HCT116 (cell line): ENCODE measurements at regions not wholly inside any gene's neighbourhood (a gene's known extent, or its start where the extent isn't known, plus 50 kb on each side); places are given as distances from the start of the nearest gene placed in this dataset.

Experiments used
- ATAC-seq: fragments of 200-7000 bp; cut with Tn5 transposase; 2 replicates; pipeline ENCODE4 v1.9.1; 2020; ENCODE audit warnings: mild to moderate bottlenecking, moderate library complexity
- BruUV-seq: library from RNA; stranded (reverse); fragments of 400-500 nt; replicated peaks from 2 replicates; lab custom pipeline; 2021; lab: Mats Ljungman, UMichigan
- CTCF ChIA-PET: fragments of 300-600 bp; sonication (Branson Sonifier 250); formaldehyde crosslinking; loops from one replicate; lab custom pipeline; 2021; ENCODE audit warnings: antibody characterized with exemption; lab: Charles Lee
- POLR2A ChIA-PET: fragments of 300-600, 350-600 bp; sonication (Branson Sonifier 250); formaldehyde crosslinking; loops from one replicate; lab custom pipeline; 2021; ENCODE audit warnings: antibody characterized with exemption; lab: Charles Lee
- RAD21 ChIA-PET, 2 experiments: fragments of 300-600 bp; sonication (Branson Sonifier 250); formaldehyde crosslinking; loops; one replicate each; lab custom pipeline; 2023; ENCODE audit warnings: low total read pairs in 2 of 2; ENCODE audit not compliant: uncharacterized antibody in 2 of 2, unreplicated experiment in 2 of 2, low non-redundant PET in 1 of 2; lab: Charles Lee
- DNase-seq: peaks from one replicate; pipeline ENCODE4 v3.0.0-alpha.2; 2010; ENCODE audit warnings: low read depth, low spot score
- H2AFZ ChIP-seq: fragments of 200-600 bp; shearing (Covaris generic), sonication (generic); 2 replicates; pipeline ENCODE4 v1.6.1; 2017; ENCODE audit warnings: low read depth, mixed run types, mixed read lengths, antibody characterized with exemption, low read length; ENCODE audit not compliant: poor library complexity, severe bottlenecking
- H3K27ac ChIP-seq: 2 replicates; pipeline ENCODE4 v1.5.1; 2012; ENCODE audit warnings: low read depth, low read length
- H3K27me3 ChIP-seq: fragments of 200-600 bp; sonication (generic); 2 replicates; pipeline ENCODE4 v1.6.1; 2016; ENCODE audit warnings: mixed run types, low read length, mixed read lengths; ENCODE audit not compliant: insufficient read depth
- H3K36me3 ChIP-seq, 2 experiments: fragments of 200-500 bp in 1 of 2; fragments of 200-600 bp in 1 of 2; sonication (Bioruptor generic) in 1 of 2; sonication (generic) in 1 of 2; 2 replicates each; pipeline versions ENCODE4 v1.5.1 to v1.6.1; 2014 to 2016; ENCODE audit warnings: low read length in 2 of 2, inconsistent platforms in 1 of 2, mixed read lengths in 1 of 2, mixed run types in 1 of 2; ENCODE audit not compliant: insufficient read depth in 2 of 2, control insufficient read depth in 1 of 2
- H3K4me1 ChIP-seq, 2 experiments: fragments of 200-600 bp in 1 of 2; sonication (generic) in 1 of 2; 2 replicates each; pipeline versions ENCODE4 v1.5.1 to v1.6.1; 2012 to 2017; ENCODE audit warnings: low read length in 2 of 2, inconsistent platforms in 1 of 2, mild to moderate bottlenecking in 1 of 2, mixed read lengths in 1 of 2, mixed run types in 1 of 2, moderate library complexity in 1 of 2; ENCODE audit not compliant: insufficient read depth in 2 of 2, control insufficient read depth in 1 of 2
- H3K4me2 ChIP-seq: fragments of 200-600 bp; sonication (generic); 2 replicates; pipeline ENCODE4 v1.6.1; 2017; ENCODE audit warnings: mixed run types, low read length, mixed read lengths
- H3K4me3 ChIP-seq, 2 experiments: fragments of 200-600 bp in 1 of 2; sonication (generic) in 1 of 2; replicated peaks in 1 of 2; 2 replicates each; pipeline ENCODE4 v1.5.1; 2011 to 2016; ENCODE audit warnings: low read length in 2 of 2, control low read depth in 1 of 2, low read depth in 1 of 2, mild to moderate bottlenecking in 1 of 2, mixed read lengths in 1 of 2, mixed run types in 1 of 2
- H3K79me2 ChIP-seq: fragments of 200-600 bp; sonication (generic); 2 replicates; pipeline ENCODE4 v1.6.1; 2017; ENCODE audit warnings: mild to moderate bottlenecking, mixed run types, low read length, moderate library complexity, mixed read lengths; ENCODE audit not compliant: insufficient read depth
- H3K9ac ChIP-seq: fragments of 200-600 bp; sonication (generic); 2 replicates; pipeline ENCODE4 v1.6.1; 2016; ENCODE audit warnings: low read length, mixed read lengths
- H3K9me2 ChIP-seq: fragments of 200-600 bp; sonication (generic), shearing (Covaris generic); 2 replicates; pipeline ENCODE4 v1.6.1; 2017; ENCODE audit warnings: mixed run types, mild to moderate bottlenecking, moderate library complexity; ENCODE audit not compliant: insufficient read depth
- H3K9me3 ChIP-seq, 2 experiments: fragments of 200-500 bp in 1 of 2; fragments of 200-600 bp in 1 of 2; sonication (Bioruptor generic) in 1 of 2; sonication (generic) in 1 of 2; 2 replicates each; pipeline ENCODE4 v1.6.1; 2014 to 2017; ENCODE audit warnings: low read length in 2 of 2, mixed read lengths in 2 of 2, inconsistent platforms in 1 of 2, low read depth in 1 of 2, mild to moderate bottlenecking in 1 of 2, mixed run types in 1 of 2, moderate library complexity in 1 of 2; ENCODE audit not compliant: control insufficient read depth in 1 of 2, insufficient read depth in 1 of 2
- H4K20me1 ChIP-seq: fragments of 200-600 bp; sonication (generic), shearing (Covaris generic); 2 replicates; pipeline ENCODE4 v1.6.1; 2017; ENCODE audit warnings: mixed run types, mild to moderate bottlenecking, moderate library complexity; ENCODE audit not compliant: insufficient read depth
- CBX3 ChIP-seq: IDR thresholded peaks from 2 replicates; pipeline ENCODE4 v1.6.1; 2012; ENCODE audit warnings: low read depth
- CEBPB ChIP-seq: IDR thresholded peaks from 2 replicates; pipeline ENCODE4 v1.6.1; 2012; ENCODE audit warnings: low read depth
- EZH2 ChIP-seq: fragments of 200-600 bp; sonication (generic); IDR thresholded peaks from 2 replicates; pipeline ENCODE4 v1.6.1; 2017; ENCODE audit warnings: antibody characterized with exemption, mixed run types
- EZH2phosphoT487 ChIP-seq: fragments of 200-600 bp; IDR thresholded peaks from 2 replicates; pipeline ENCODE4 v1.6.1; 2018; ENCODE audit warnings: antibody characterized with exemption, borderline replicate concordance
- RAD21 ChIP-seq: IDR thresholded peaks from 2 replicates; pipeline ENCODE4 v1.6.1; 2012; ENCODE audit warnings: low read depth, mild to moderate bottlenecking
- REST ChIP-seq: IDR thresholded peaks from 2 replicates; pipeline ENCODE4 v1.6.1; 2012; ENCODE audit warnings: low read depth
- SIN3A ChIP-seq: IDR thresholded peaks from 2 replicates; pipeline ENCODE4 v1.6.1; 2012; ENCODE audit warnings: low read depth
- SP1 ChIP-seq: IDR thresholded peaks from 2 replicates; pipeline ENCODE4 v1.6.1; 2012; ENCODE audit warnings: low read depth
- TCF7L2 ChIP-seq: IDR thresholded peaks from 2 replicates; pipeline ENCODE4 v1.7.0; 2011; ENCODE audit warnings: borderline replicate concordance, inconsistent platforms; ENCODE audit not compliant: insufficient read depth, insufficient read length; ENCODE audit errors: extremely low read depth
- intact Hi-C: fragments of 100-400 bp; cut with micrococcal nuclease; formaldehyde crosslinking; loops from 2 replicates; pipeline ENCODE4 v1.10.0; 2022

- DNase-seq (no peak), ATAC-seq (no peak)
- H4K20me1 ChIP-seq, result no peaks in the 10 kb centered on the region
- RAD21 ChIA-PET, result no interaction called here
- CTCF ChIA-PET, result no interaction called here
- H3K9me3 ChIP-seq, result no peaks in the 10 kb centered on the region
- no peaks in the 10 kb centered on the region for H3K9me2 ChIP-seq
- no peaks in the 10 kb centered on the region for H3K27me3 ChIP-seq
- H2AFZ ChIP-seq, result no peak overlapping the region
- no peak overlapping the region for H3K9ac ChIP-seq
- TF ChIP-seq CBX3, result no peak
- TF ChIP-seq RAD21, result no peak
- no peak for TF ChIP-seq EZH2
- TF ChIP-seq REST, result no peak
- no peak for TF ChIP-seq SIN3A
- TF ChIP-seq CEBPB, result no peak
- no peak for TF ChIP-seq TCF7L2
- TF ChIP-seq EZH2phosphoT487, result no peak
- TF ChIP-seq SP1, result no peak
- POLR2A ChIA-PET, result no interaction called here
- H3K79me2 ChIP-seq, result no peaks in the 10 kb centered on the region
- intact Hi-C loops, result no loop called here
- BruUV-seq, result no TSS peak
- no peaks in the 10 kb centered on the region for H3K4me1 ChIP-seq
- no peak overlapping the region for H3K27ac ChIP-seq
- no peak overlapping the region for H3K4me3 ChIP-seq
- H3K36me3 ChIP-seq, result no peaks in the 10 kb centered on the region
- H3K4me2 ChIP-seq, result no peak overlapping the region
Observed at GRCh38 chr7:119640326-119640725, 632.6 kb upstream of the KCND2 start.
